NB4 (cell line): ENCODE measurements at regions not wholly inside any gene's neighbourhood (a gene's known extent, or its start where the extent isn't known, plus 50 kb on each side); places are given as distances from the start of the nearest gene placed in this dataset.

Source experiments
- DNase-seq: peaks from one replicate; pipeline ENCODE4 v3.0.0; 2010; ENCODE audit warnings: low read depth
- H3K4me3 ChIP-seq: one replicate; pipeline ENCODE4 v1.5.1; 2011; ENCODE audit warnings: mild to moderate bottlenecking, low read depth, low read length, moderate library complexity
- CTCF ChIP-seq: IDR thresholded peaks from one replicate; pipeline ENCODE4 v1.5.1; 2012; ENCODE audit warnings: low read depth, low read length
- MAX ChIP-seq: IDR thresholded peaks from 2 replicates; pipeline ENCODE4 v1.6.1; 2011; ENCODE audit warnings: low read depth, low read length
- MYC ChIP-seq: IDR thresholded peaks from 2 replicates; pipeline ENCODE4 v1.6.1; 2011; ENCODE audit warnings: low read depth, low read length
- POLR2A ChIP-seq: IDR thresholded peaks from 2 replicates; pipeline ENCODE4 v1.6.1; 2011; ENCODE audit warnings: mild to moderate bottlenecking; ENCODE audit not compliant: insufficient read length; ENCODE audit errors: extremely low read depth

GRCh38 chr2:235357881-235358280, 136.0 kb upstream of the AGAP1 start:
- DNase-seq = no peak
- H3K4me3 ChIP-seq = no peak overlapping the region
- no peak for TF ChIP-seq POLR2A
- no peak for TF ChIP-seq CTCF
- no peak for TF ChIP-seq MYC
- no peak for TF ChIP-seq MAX

- DNase-seq = no peak
- TF ChIP-seq MYC (no peak), MAX (no peak), POLR2A (no peak), CTCF (no peak)
- H3K4me3 ChIP-seq = no peak overlapping the region
These were observed 134.8 kb upstream of the AGAP1 start for GRCh38 chr2:235358981-235359471.

GRCh38 chr2:235360446-235360845, 133.4 kb upstream of the AGAP1 start:
- DNase-seq = no peak
- no peak overlapping the region for H3K4me3 ChIP-seq
- TF ChIP-seq MAX = no peak

GRCh38 chr2:235365743-235366142, 128.1 kb upstream of the AGAP1 start:
- no peak for DNase-seq
- no peak overlapping the region for H3K4me3 ChIP-seq
- TF ChIP-seq CTCF (no peak), MAX (no peak), POLR2A (no peak), MYC (no peak)

- TF ChIP-seq CTCF = no peak
- TF ChIP-seq MAX = no peak
- TF ChIP-seq MYC = no peak
- no peak for TF ChIP-seq POLR2A
- H3K4me3 ChIP-seq = no peak overlapping the region
- DNase-seq = no peak
These were observed 127.5 kb upstream of the AGAP1 start for GRCh38 chr2:235366390-235366789.

GRCh38 chr2:235366807-235367206, 127.0 kb upstream of the AGAP1 start:
- H3K4me3 ChIP-seq = no peak overlapping the region
- no peak for DNase-seq
- no peak for TF ChIP-seq POLR2A
- no peak for TF ChIP-seq MYC
- TF ChIP-seq MAX = no peak
- TF ChIP-seq CTCF = no peak
